DND-41 (cell line): ENCODE measurements at regions not wholly inside any gene's neighbourhood (a gene's known extent, or its start where the extent isn't known, plus 50 kb on each side); places are given as distances from the start of the nearest gene placed in this dataset.

Experiments
- EZH2 ChIP-seq: IDR thresholded peaks from 3 replicates; pipeline ENCODE4 v1.6.1; 2012; ENCODE audit warnings: borderline replicate concordance, low read depth, mild to moderate bottlenecking, moderate library complexity, low read length, inconsistent platforms; ENCODE audit not compliant: severe bottlenecking
- TF ChIP-seq, protein P1 (sequence below): IDR thresholded peaks from 2 replicates; pipeline ENCODE4 v1.5.1; 2012; ENCODE audit warnings: borderline replicate concordance, low read length, moderate library complexity, mild to moderate bottlenecking; ENCODE audit not compliant: poor library complexity, severe bottlenecking; ENCODE audit errors: extremely low read depth

DNA sequence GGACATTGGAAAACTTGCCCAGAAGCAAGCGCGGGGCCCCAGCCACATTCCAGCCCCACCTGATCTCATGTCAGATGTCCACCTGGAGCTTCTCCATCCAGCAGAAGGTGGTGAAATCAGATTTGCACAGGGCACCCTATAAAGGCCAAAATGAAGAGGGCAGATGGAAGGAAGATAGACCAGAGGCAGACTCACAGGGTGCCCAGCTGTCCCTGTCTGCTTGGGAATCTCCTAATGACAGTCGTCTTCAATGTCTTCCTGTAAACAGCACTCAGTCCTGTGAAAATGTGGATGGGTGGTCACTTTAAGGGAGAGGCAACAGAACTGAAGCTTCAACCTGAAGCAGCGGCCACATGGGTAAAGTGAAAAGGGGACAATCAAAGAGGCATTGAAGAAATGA lies 607.5 kb downstream of the IRX1 start:
- TF ChIP-seq, protein P1, sequence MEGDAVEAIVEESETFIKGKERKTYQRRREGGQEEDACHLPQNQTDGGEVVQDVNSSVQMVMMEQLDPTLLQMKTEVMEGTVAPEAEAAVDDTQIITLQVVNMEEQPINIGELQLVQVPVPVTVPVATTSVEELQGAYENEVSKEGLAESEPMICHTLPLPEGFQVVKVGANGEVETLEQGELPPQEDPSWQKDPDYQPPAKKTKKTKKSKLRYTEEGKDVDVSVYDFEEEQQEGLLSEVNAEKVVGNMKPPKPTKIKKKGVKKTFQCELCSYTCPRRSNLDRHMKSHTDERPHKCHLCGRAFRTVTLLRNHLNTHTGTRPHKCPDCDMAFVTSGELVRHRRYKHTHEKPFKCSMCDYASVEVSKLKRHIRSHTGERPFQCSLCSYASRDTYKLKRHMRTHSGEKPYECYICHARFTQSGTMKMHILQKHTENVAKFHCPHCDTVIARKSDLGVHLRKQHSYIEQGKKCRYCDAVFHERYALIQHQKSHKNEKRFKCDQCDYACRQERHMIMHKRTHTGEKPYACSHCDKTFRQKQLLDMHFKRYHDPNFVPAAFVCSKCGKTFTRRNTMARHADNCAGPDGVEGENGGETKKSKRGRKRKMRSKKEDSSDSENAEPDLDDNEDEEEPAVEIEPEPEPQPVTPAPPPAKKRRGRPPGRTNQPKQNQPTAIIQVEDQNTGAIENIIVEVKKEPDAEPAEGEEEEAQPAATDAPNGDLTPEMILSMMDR, result no peak
- TF ChIP-seq EZH2, result no peak
